Lower leg skin (tissue), 3 donors: ENCODE measurements at regions not wholly inside any gene's neighbourhood (a gene's known extent, or its start where the extent isn't known, plus 50 kb on each side); places are given as distances from the start of the nearest gene placed in this dataset.

Source experiments
- POLR2A ChIP-seq, 2 donors: fragments of 450-650 bp; IDR thresholded peaks; one replicate each; pipeline ENCODE4 v1.6.1; 2016 to 2017; ENCODE audit warnings: antibody characterized with exemption in 2 of 2, mild to moderate bottlenecking in 1 of 2, moderate library complexity in 1 of 2
- TF ChIP-seq, protein P1 (sequence below), 3 donors: fragments of 450-650 bp; IDR thresholded peaks; one replicate each; pipeline ENCODE4 v1.5.1; 2016; ENCODE audit warnings: antibody characterized with exemption in 3 of 3, mild to moderate bottlenecking in 3 of 3, moderate library complexity in 2 of 3

DNA sequence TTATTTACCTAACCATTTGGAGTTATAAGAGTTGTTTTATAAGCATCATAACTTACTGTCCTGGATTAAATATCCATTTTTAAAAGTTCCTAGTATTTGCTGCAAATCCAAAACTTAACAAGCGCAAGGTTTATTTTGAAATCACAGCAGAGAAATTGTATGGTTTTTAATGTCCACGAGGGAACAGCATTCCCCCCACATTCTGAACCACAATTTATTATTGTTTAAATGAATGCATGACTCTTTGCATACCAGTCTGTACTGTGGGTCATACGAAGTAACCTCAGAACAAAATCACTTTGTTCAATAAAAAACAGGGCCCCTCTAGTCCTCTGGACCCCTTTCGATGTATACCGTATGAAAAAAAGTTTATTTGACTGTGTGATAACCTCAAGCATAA lies 75.9 kb downstream of the DACT1 start:
- TF ChIP-seq, protein P1, sequence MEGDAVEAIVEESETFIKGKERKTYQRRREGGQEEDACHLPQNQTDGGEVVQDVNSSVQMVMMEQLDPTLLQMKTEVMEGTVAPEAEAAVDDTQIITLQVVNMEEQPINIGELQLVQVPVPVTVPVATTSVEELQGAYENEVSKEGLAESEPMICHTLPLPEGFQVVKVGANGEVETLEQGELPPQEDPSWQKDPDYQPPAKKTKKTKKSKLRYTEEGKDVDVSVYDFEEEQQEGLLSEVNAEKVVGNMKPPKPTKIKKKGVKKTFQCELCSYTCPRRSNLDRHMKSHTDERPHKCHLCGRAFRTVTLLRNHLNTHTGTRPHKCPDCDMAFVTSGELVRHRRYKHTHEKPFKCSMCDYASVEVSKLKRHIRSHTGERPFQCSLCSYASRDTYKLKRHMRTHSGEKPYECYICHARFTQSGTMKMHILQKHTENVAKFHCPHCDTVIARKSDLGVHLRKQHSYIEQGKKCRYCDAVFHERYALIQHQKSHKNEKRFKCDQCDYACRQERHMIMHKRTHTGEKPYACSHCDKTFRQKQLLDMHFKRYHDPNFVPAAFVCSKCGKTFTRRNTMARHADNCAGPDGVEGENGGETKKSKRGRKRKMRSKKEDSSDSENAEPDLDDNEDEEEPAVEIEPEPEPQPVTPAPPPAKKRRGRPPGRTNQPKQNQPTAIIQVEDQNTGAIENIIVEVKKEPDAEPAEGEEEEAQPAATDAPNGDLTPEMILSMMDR (IDR thresholded peaks at IDR 0.05) = no peak
- no peak for TF ChIP-seq POLR2A (IDR thresholded peaks at IDR 0.05)
